ENCODE measurements at regions not wholly inside any gene's neighbourhood (a gene's known extent, or its start where the extent isn't known, plus 50 kb on each side); places are given as distances from the start of the nearest gene placed in this dataset.
A peak's percentile ranks its signal among the peaks of the same experiment; 100 is the strongest.
"Not testable (repeated sequence)": the region's sequence is repeated elsewhere in the genome, so short reads cannot be mapped to it uniquely, and the experiment has no call there.

- peaks cover 6 to 13% (median 10%) of the 10 kb centered on the region in 3 donors for H3K4me1 ChIP-seq (ENCODE audit: control insufficient read depth in 3 of 3, insufficient read depth in 3 of 3, low read length in 3 of 3)
- H3K9ac ChIP-seq (ENCODE audit: low read depth in 1 of 3, low read length in 3 of 3): no peak overlapping the region
- no peaks in the 10 kb centered on the region for H3K9me3 ChIP-seq (ENCODE audit: control insufficient read depth in 3 of 3, low read length in 3 of 3)
- no peak overlapping the region for H3K4me3 ChIP-seq (ENCODE audit: low read length in 3 of 3)
- H3K36me3 ChIP-seq (ENCODE audit: control insufficient read depth in 3 of 3, insufficient read depth in 3 of 3, low read length in 3 of 3): no peaks in the 10 kb centered on the region
- H3K27me3 ChIP-seq (ENCODE audit: control insufficient read depth in 3 of 3, insufficient read depth in 3 of 3, low read length in 3 of 3): no peaks in the 10 kb centered on the region
- no peak overlapping the region for H3K27ac ChIP-seq (ENCODE audit: low read depth, low read length)
Observed at GRCh38 chr11:11209967-11210366, 143.1 kb downstream of the CSNK2A3 start.

GRCh38 chr11:11208994-11209393, 144.1 kb downstream of the CSNK2A3 start:
- Histone ChIP-seq H3K9ac (ENCODE audit: low read depth in 1 of 3, low read length in 3 of 3) (no peak overlapping the region), H3K9me3 (ENCODE audit: control insufficient read depth in 3 of 3, low read length in 3 of 3) (no peaks in the 10 kb centered on the region), H3K4me3 (ENCODE audit: low read length in 3 of 3) (no peak overlapping the region)

GRCh38 chr11:11207428-11207827, 145.6 kb downstream of the CSNK2A3 start:
- H3K9ac ChIP-seq (ENCODE audit: low read depth in 1 of 3, low read length in 3 of 3): no peak overlapping the region
- peaks cover 0 to 6% (median 3%) of the 10 kb centered on the region in 3 donors for H3K9me3 ChIP-seq (ENCODE audit: control insufficient read depth in 3 of 3, low read length in 3 of 3)
- H3K27me3 ChIP-seq (ENCODE audit: control insufficient read depth in 3 of 3, insufficient read depth in 3 of 3, low read length in 3 of 3): peaks cover 0 to 4% (median 0%) of the 10 kb centered on the region in 3 donors

More at GRCh38 chr11:11208994-11209393, 144.1 kb downstream of the CSNK2A3 start:
- Histone ChIP-seq H3K4me1 (ENCODE audit: control insufficient read depth in 3 of 3, insufficient read depth in 3 of 3, low read length in 3 of 3) (peaks cover 3 to 13% (median 10%) of the 10 kb centered on the region in 3 donors), H3K36me3 (ENCODE audit: control insufficient read depth in 3 of 3, insufficient read depth in 3 of 3, low read length in 3 of 3) (no peaks in the 10 kb centered on the region), H3K27ac (ENCODE audit: low read depth, low read length) (no peak overlapping the region), H3K27me3 (ENCODE audit: control insufficient read depth in 3 of 3, insufficient read depth in 3 of 3, low read length in 3 of 3) (no peaks in the 10 kb centered on the region)

GRCh38 chr11:11206484-11206883, 146.6 kb downstream of the CSNK2A3 start:
- Histone ChIP-seq H3K9ac (ENCODE audit: low read depth in 1 of 3, low read length in 3 of 3) (no peak overlapping the region), H3K4me1 (ENCODE audit: control insufficient read depth in 3 of 3, insufficient read depth in 3 of 3, low read length in 3 of 3) (peaks cover 0 to 8% (median 5%) of the 10 kb centered on the region in 3 donors), H3K4me3 (ENCODE audit: low read length in 3 of 3) (no peak overlapping the region), H3K36me3 (ENCODE audit: control insufficient read depth in 3 of 3, insufficient read depth in 3 of 3, low read length in 3 of 3) (no peaks in the 10 kb centered on the region), H3K27me3 (ENCODE audit: control insufficient read depth in 3 of 3, insufficient read depth in 3 of 3, low read length in 3 of 3) (peaks cover 0 to 6% (median 0%) of the 10 kb centered on the region in 3 donors), H3K9me3 (ENCODE audit: control insufficient read depth in 3 of 3, low read length in 3 of 3) (peaks cover 0 to 6% (median 4%) of the 10 kb centered on the region in 3 donors), H3K27ac (ENCODE audit: low read depth, low read length) (no peak overlapping the region)

More at GRCh38 chr11:11207428-11207827, 145.6 kb downstream of the CSNK2A3 start:
- Histone ChIP-seq H3K36me3 (ENCODE audit: control insufficient read depth in 3 of 3, insufficient read depth in 3 of 3, low read length in 3 of 3) (no peaks in the 10 kb centered on the region), H3K27ac (ENCODE audit: low read depth, low read length) (no peak overlapping the region), H3K4me3 (ENCODE audit: low read length in 3 of 3) (no peak overlapping the region), H3K4me1 (ENCODE audit: control insufficient read depth in 3 of 3, insufficient read depth in 3 of 3, low read length in 3 of 3) (peaks cover 0 to 8% (median 6%) of the 10 kb centered on the region in 3 donors)

- Histone ChIP-seq H3K4me3 (ENCODE audit: low read length in 3 of 3) (no peak overlapping the region), H3K36me3 (ENCODE audit: control insufficient read depth in 3 of 3, insufficient read depth in 3 of 3, low read length in 3 of 3) (no peaks in the 10 kb centered on the region), H3K9ac (ENCODE audit: low read depth in 1 of 3, low read length in 3 of 3) (no peak overlapping the region), H3K9me3 (ENCODE audit: control insufficient read depth in 3 of 3, low read length in 3 of 3) (peaks cover 0 to 6% (median 4%) of the 10 kb centered on the region in 3 donors), H3K27me3 (ENCODE audit: control insufficient read depth in 3 of 3, insufficient read depth in 3 of 3, low read length in 3 of 3) (peaks cover 0 to 6% (median 0%) of the 10 kb centered on the region in 3 donors), H3K4me1 (ENCODE audit: control insufficient read depth in 3 of 3, insufficient read depth in 3 of 3, low read length in 3 of 3) (no peaks in the 10 kb centered on the region), H3K27ac (ENCODE audit: low read depth, low read length) (no peak overlapping the region)
Observed at GRCh38 chr11:11202885-11203284, 150.2 kb downstream of the CSNK2A3 start.

GRCh38 chr11:11201302-11201701, 151.7 kb downstream of the CSNK2A3 start:
- H3K4me3 ChIP-seq (ENCODE audit: low read length in 3 of 3); H3K27ac ChIP-seq (ENCODE audit: low read depth, low read length); H3K9ac ChIP-seq (ENCODE audit: low read depth in 1 of 3, low read length in 3 of 3); H3K27me3 ChIP-seq (ENCODE audit: control insufficient read depth in 3 of 3, insufficient read depth in 3 of 3, low read length in 3 of 3); H3K4me1 ChIP-seq (ENCODE audit: control insufficient read depth in 3 of 3, insufficient read depth in 3 of 3, low read length in 3 of 3); H3K36me3 ChIP-seq (ENCODE audit: control insufficient read depth in 3 of 3, insufficient read depth in 3 of 3, low read length in 3 of 3); H3K9me3 ChIP-seq (ENCODE audit: control insufficient read depth in 3 of 3, low read length in 3 of 3): not testable (repeated sequence)

- H3K9ac ChIP-seq (ENCODE audit: low read depth in 1 of 3, low read length in 3 of 3): no peak overlapping the region
- H3K27me3 ChIP-seq (ENCODE audit: control insufficient read depth in 3 of 3, insufficient read depth in 3 of 3, low read length in 3 of 3): no peaks in the 10 kb centered on the region
- no peak overlapping the region for H3K4me3 ChIP-seq (ENCODE audit: low read length in 3 of 3)
- H3K36me3 ChIP-seq (ENCODE audit: control insufficient read depth in 3 of 3, insufficient read depth in 3 of 3, low read length in 3 of 3): no peaks in the 10 kb centered on the region
- H3K4me1 ChIP-seq (ENCODE audit: control insufficient read depth in 3 of 3, insufficient read depth in 3 of 3, low read length in 3 of 3): peaks cover 4 to 14% (median 7%) of the 10 kb centered on the region in 3 donors
- H3K9me3 ChIP-seq (ENCODE audit: control insufficient read depth in 3 of 3, low read length in 3 of 3): no peaks in the 10 kb centered on the region
- no peak overlapping the region for H3K27ac ChIP-seq (ENCODE audit: low read depth, low read length)
Observed at GRCh38 chr11:11192541-11192940, 160.5 kb downstream of the CSNK2A3 start.

- H3K27ac ChIP-seq (ENCODE audit: low read depth, low read length): no peak overlapping the region
- no peaks in the 10 kb centered on the region for H3K36me3 ChIP-seq (ENCODE audit: control insufficient read depth in 3 of 3, insufficient read depth in 3 of 3, low read length in 3 of 3)
- H3K4me3 ChIP-seq (ENCODE audit: low read length in 3 of 3): no peak overlapping the region
- peak overlapping the region in 1 of 3 donors; percentile 15 for H3K9ac ChIP-seq (ENCODE audit: low read depth in 1 of 3, low read length in 3 of 3)
- no peaks in the 10 kb centered on the region for H3K27me3 ChIP-seq (ENCODE audit: control insufficient read depth in 3 of 3, insufficient read depth in 3 of 3, low read length in 3 of 3)
- no peaks in the 10 kb centered on the region for H3K9me3 ChIP-seq (ENCODE audit: control insufficient read depth in 3 of 3, low read length in 3 of 3)
- H3K4me1 ChIP-seq (ENCODE audit: control insufficient read depth in 3 of 3, insufficient read depth in 3 of 3, low read length in 3 of 3): peaks cover 4 to 14% (median 7%) of the 10 kb centered on the region in 3 donors
Observed at GRCh38 chr11:11189506-11189905, 163.5 kb downstream of the CSNK2A3 start.

GRCh38 chr11:11186249-11186648, 166.8 kb downstream of the CSNK2A3 start:
- H3K9me3 ChIP-seq (ENCODE audit: control insufficient read depth in 3 of 3, low read length in 3 of 3): no peaks in the 10 kb centered on the region

GRCh38 chr11:11182261-11182660, 170.8 kb downstream of the CSNK2A3 start:
- Histone ChIP-seq H3K27ac (ENCODE audit: low read depth, low read length) (no peak overlapping the region), H3K4me3 (ENCODE audit: low read length in 3 of 3) (no peak overlapping the region), H3K9me3 (ENCODE audit: control insufficient read depth in 3 of 3, low read length in 3 of 3) (no peaks in the 10 kb centered on the region), H3K4me1 (ENCODE audit: control insufficient read depth in 3 of 3, insufficient read depth in 3 of 3, low read length in 3 of 3) (peaks cover 0 to 3% (median 0%) of the 10 kb centered on the region in 3 donors), H3K36me3 (ENCODE audit: control insufficient read depth in 3 of 3, insufficient read depth in 3 of 3, low read length in 3 of 3) (no peaks in the 10 kb centered on the region), H3K27me3 (ENCODE audit: control insufficient read depth in 3 of 3, insufficient read depth in 3 of 3, low read length in 3 of 3) (no peaks in the 10 kb centered on the region), H3K9ac (ENCODE audit: low read depth in 1 of 3, low read length in 3 of 3) (no peak overlapping the region)

More at GRCh38 chr11:11186249-11186648, 166.8 kb downstream of the CSNK2A3 start:
- H3K27me3 ChIP-seq (ENCODE audit: control insufficient read depth in 3 of 3, insufficient read depth in 3 of 3, low read length in 3 of 3): no peaks in the 10 kb centered on the region
- H3K4me1 ChIP-seq (ENCODE audit: control insufficient read depth in 3 of 3, insufficient read depth in 3 of 3, low read length in 3 of 3): peaks cover 4 to 14% (median 7%) of the 10 kb centered on the region in 3 donors
- H3K36me3 ChIP-seq (ENCODE audit: control insufficient read depth in 3 of 3, insufficient read depth in 3 of 3, low read length in 3 of 3): no peaks in the 10 kb centered on the region
- H3K27ac ChIP-seq (ENCODE audit: low read depth, low read length): no peak overlapping the region
- no peak overlapping the region for H3K4me3 ChIP-seq (ENCODE audit: low read length in 3 of 3)
- H3K9ac ChIP-seq (ENCODE audit: low read depth in 1 of 3, low read length in 3 of 3): no peak overlapping the region
